ENCODE measurements at regions not wholly inside any gene's neighbourhood (a gene's known extent, or its start where the extent isn't known, plus 50 kb on each side); places are given as distances from the start of the nearest gene placed in this dataset.

- Histone ChIP-seq H3K4me3 (ENCODE audit: low read depth in 1 of 3, low read length in 3 of 3) (no peak overlapping the region), H3K4me1 (ENCODE audit: control insufficient read depth in 3 of 3, insufficient read depth in 2 of 3, low read depth in 1 of 3, low read length in 2 of 3) (peaks cover 0 to 77% (median 12%) of the 10 kb centered on the region in 3 donors), H3K36me3 (ENCODE audit: control insufficient read depth in 3 of 3, insufficient read depth in 2 of 3, low read depth in 1 of 3, low read length in 3 of 3) (no peaks in the 10 kb centered on the region), H3K9me3 (ENCODE audit: control insufficient read depth in 2 of 2, insufficient read depth in 1 of 2, low read depth in 1 of 2, low read length in 1 of 2) (no peaks in the 10 kb centered on the region), H3K27ac (ENCODE audit: low read depth in 1 of 3, low read length in 2 of 3) (peak overlapping the region in 1 of 3 donors; percentile 92), H3K27me3 (ENCODE audit: control insufficient read depth in 3 of 3, insufficient read depth in 3 of 3, low read length in 3 of 3) (no peaks in the 10 kb centered on the region)
- FAIRE-seq (no peak), DNase-seq (peak in 1 of 2 donors; percentile 45)
- 85 to 92% (median 88%) methylated on average over 40 to 43 of the region's 43 CpGs for WGBS, 3 donors
These were observed 82.0 kb downstream of the FOXL3 start for GRCh38 chr7:371779-372545.

- H3K4me3 ChIP-seq (ENCODE audit: low read depth in 1 of 3, low read length in 3 of 3), result no peak overlapping the region
- 32 to 64% (median 56%) methylated on average over 13 to 15 of the region's 15 CpGs for WGBS, 3 donors
- H3K36me3 ChIP-seq (ENCODE audit: control insufficient read depth in 3 of 3, insufficient read depth in 2 of 3, low read depth in 1 of 3, low read length in 3 of 3), result no peaks in the 10 kb centered on the region
- no peak for DNase-seq
- peak overlapping the region in 2 of 3 donors; percentile 23 to 92 for H3K27ac ChIP-seq (ENCODE audit: low read depth in 1 of 3, low read length in 2 of 3)
- H3K9me3 ChIP-seq (ENCODE audit: control insufficient read depth in 2 of 2, insufficient read depth in 1 of 2, low read depth in 1 of 2, low read length in 1 of 2), result no peaks in the 10 kb centered on the region
- peaks cover 0 to 78% (median 12%) of the 10 kb centered on the region in 3 donors for H3K4me1 ChIP-seq (ENCODE audit: control insufficient read depth in 3 of 3, insufficient read depth in 2 of 3, low read depth in 1 of 3, low read length in 2 of 3)
- no peaks in the 10 kb centered on the region for H3K27me3 ChIP-seq (ENCODE audit: control insufficient read depth in 3 of 3, insufficient read depth in 3 of 3, low read length in 3 of 3)
- no peak for FAIRE-seq
These were observed 82.6 kb downstream of the FOXL3 start for GRCh38 chr7:372546-372931.

- FAIRE-seq (no peak), DNase-seq (peak; percentile 75 to 94)
- 13 to 50% (median 37%) methylated on average over 36 to 39 of the region's 39 CpGs for WGBS, 3 donors
These were observed 83.2 kb downstream of the FOXL3 start for GRCh38 chr7:372932-373791.

GRCh38 chr7:373818-374705 lies 84.1 kb downstream of the FOXL3 start:
- no peaks in the 10 kb centered on the region for H3K9me3 ChIP-seq (ENCODE audit: control insufficient read depth in 2 of 2, insufficient read depth in 1 of 2, low read depth in 1 of 2, low read length in 1 of 2)
- DNase-seq, result no peak
- FAIRE-seq, result no peak
- no peaks in the 10 kb centered on the region for H3K27me3 ChIP-seq (ENCODE audit: control insufficient read depth in 3 of 3, insufficient read depth in 3 of 3, low read length in 3 of 3)
- no peak overlapping the region for H3K4me3 ChIP-seq (ENCODE audit: low read depth in 1 of 3, low read length in 3 of 3)
- 39 to 62% (median 57%) methylated on average over 21 to 23 of the region's 23 CpGs for WGBS, 3 donors
- H3K27ac ChIP-seq (ENCODE audit: low read depth in 1 of 3, low read length in 2 of 3), result peak overlapping the region in 1 of 3 donors; percentile 92
- H3K36me3 ChIP-seq (ENCODE audit: control insufficient read depth in 3 of 3, insufficient read depth in 2 of 3, low read depth in 1 of 3, low read length in 3 of 3), result no peaks in the 10 kb centered on the region
- H3K4me1 ChIP-seq (ENCODE audit: control insufficient read depth in 3 of 3, insufficient read depth in 2 of 3, low read depth in 1 of 3, low read length in 2 of 3), result peaks cover 0 to 82% (median 14%) of the 10 kb centered on the region in 3 donors

More at GRCh38 chr7:372932-373791, 83.2 kb downstream of the FOXL3 start:
- Histone ChIP-seq H3K36me3 (ENCODE audit: control insufficient read depth in 3 of 3, insufficient read depth in 2 of 3, low read depth in 1 of 3, low read length in 3 of 3) (no peaks in the 10 kb centered on the region), H3K4me1 (ENCODE audit: control insufficient read depth in 3 of 3, insufficient read depth in 2 of 3, low read depth in 1 of 3, low read length in 2 of 3) (peaks cover 0 to 81% (median 12%) of the 10 kb centered on the region in 3 donors), H3K4me3 (ENCODE audit: low read depth in 1 of 3, low read length in 3 of 3) (no peak overlapping the region), H3K27ac (ENCODE audit: low read depth in 1 of 3, low read length in 2 of 3) (peak overlapping the region in 2 of 3 donors; percentile 23 to 92), H3K27me3 (ENCODE audit: control insufficient read depth in 3 of 3, insufficient read depth in 3 of 3, low read length in 3 of 3) (no peaks in the 10 kb centered on the region), H3K9me3 (ENCODE audit: control insufficient read depth in 2 of 2, insufficient read depth in 1 of 2, low read depth in 1 of 2, low read length in 1 of 2) (no peaks in the 10 kb centered on the region)

- WGBS, 3 donors, result 87 to 92% (median 89%) methylated on average over 23 to 31 of the region's 31 CpGs
- no peak overlapping the region for H3K4me3 ChIP-seq (ENCODE audit: low read depth in 1 of 3, low read length in 3 of 3)
- FAIRE-seq (no peak), DNase-seq (no peak)
- H3K4me1 ChIP-seq (ENCODE audit: control insufficient read depth in 3 of 3, insufficient read depth in 2 of 3, low read depth in 1 of 3, low read length in 2 of 3), result peaks cover 0 to 82% (median 14%) of the 10 kb centered on the region in 3 donors
- H3K27me3 ChIP-seq (ENCODE audit: control insufficient read depth in 3 of 3, insufficient read depth in 3 of 3, low read length in 3 of 3), result no peaks in the 10 kb centered on the region
- H3K9me3 ChIP-seq (ENCODE audit: control insufficient read depth in 2 of 2, insufficient read depth in 1 of 2, low read depth in 1 of 2, low read length in 1 of 2), result no peaks in the 10 kb centered on the region
- no peaks in the 10 kb centered on the region for H3K36me3 ChIP-seq (ENCODE audit: control insufficient read depth in 3 of 3, insufficient read depth in 2 of 3, low read depth in 1 of 3, low read length in 3 of 3)
- H3K27ac ChIP-seq (ENCODE audit: low read depth in 1 of 3, low read length in 2 of 3), result peak overlapping the region in 1 of 3 donors; percentile 92
These were observed 84.8 kb downstream of the FOXL3 start for GRCh38 chr7:374706-375311.

GRCh38 chr7:375321-375831 lies 85.4 kb downstream of the FOXL3 start:
- FAIRE-seq, result no peak
- no peak for DNase-seq
- Histone ChIP-seq H3K27me3 (ENCODE audit: control insufficient read depth in 3 of 3, insufficient read depth in 3 of 3, low read length in 3 of 3) (no peaks in the 10 kb centered on the region), H3K4me3 (ENCODE audit: low read depth in 1 of 3, low read length in 3 of 3) (no peak overlapping the region), H3K9me3 (ENCODE audit: control insufficient read depth in 2 of 2, insufficient read depth in 1 of 2, low read depth in 1 of 2, low read length in 1 of 2) (no peaks in the 10 kb centered on the region), H3K27ac (ENCODE audit: low read depth in 1 of 3, low read length in 2 of 3) (no peak overlapping the region), H3K4me1 (ENCODE audit: control insufficient read depth in 3 of 3, insufficient read depth in 2 of 3, low read depth in 1 of 3, low read length in 2 of 3) (peaks cover 0 to 77% (median 14%) of the 10 kb centered on the region in 3 donors), H3K36me3 (ENCODE audit: control insufficient read depth in 3 of 3, insufficient read depth in 2 of 3, low read depth in 1 of 3, low read length in 3 of 3) (no peaks in the 10 kb centered on the region)
- WGBS, 3 donors, result 86 to 95% (median 89%) methylated on average over 32 of the region's 32 CpGs

- Histone ChIP-seq H3K27me3 (ENCODE audit: control insufficient read depth in 3 of 3, insufficient read depth in 3 of 3, low read length in 3 of 3) (no peaks in the 10 kb centered on the region), H3K4me1 (ENCODE audit: control insufficient read depth in 3 of 3, insufficient read depth in 2 of 3, low read depth in 1 of 3, low read length in 2 of 3) (peaks cover 0 to 73% (median 14%) of the 10 kb centered on the region in 3 donors), H3K36me3 (ENCODE audit: control insufficient read depth in 3 of 3, insufficient read depth in 2 of 3, low read depth in 1 of 3, low read length in 3 of 3) (no peaks in the 10 kb centered on the region), H3K4me3 (ENCODE audit: low read depth in 1 of 3, low read length in 3 of 3) (no peak overlapping the region), H3K27ac (ENCODE audit: low read depth in 1 of 3, low read length in 2 of 3) (no peak overlapping the region), H3K9me3 (ENCODE audit: control insufficient read depth in 2 of 2, insufficient read depth in 1 of 2, low read depth in 1 of 2, low read length in 1 of 2) (no peaks in the 10 kb centered on the region)
- 62 to 81% (median 70%) methylated on average over 12 to 19 of the region's 19 CpGs for WGBS, 3 donors
- FAIRE-seq, result no peak
- DNase-seq, result no peak
These were observed 85.9 kb downstream of the FOXL3 start for GRCh38 chr7:375901-376305.

Measured in small intestine (tissue), 7 donors.